GM18519 (cell line): ENCODE measurements at regions not wholly inside any gene's neighbourhood (a gene's known extent, or its start where the extent isn't known, plus 50 kb on each side); places are given as distances from the start of the nearest gene placed in this dataset.
"Not testable (repeated sequence)": the region's sequence is repeated elsewhere in the genome, so short reads cannot be mapped to it uniquely, and the experiment has no call there.

Experiments
- ATAC-seq: cut with Tn5 transposase; IDR thresholded peaks from one replicate; pipeline ENCODE4 v1.9.1; 2021; ENCODE audit warnings: mild to moderate bottlenecking, moderate library complexity; ENCODE audit not compliant: unreplicated experiment, low FRiP score

- ATAC-seq: no peak
Measured at GRCh38 chr2:185372188-185372587, 366.4 kb upstream of the FSIP2 start.

- no peak for ATAC-seq
Measured at GRCh38 chr2:185373229-185373628, 365.4 kb upstream of the FSIP2 start.

GRCh38 chr2:185374878-185375277, 363.7 kb upstream of the FSIP2 start:
- no peak for ATAC-seq

- ATAC-seq: no peak
Measured at GRCh38 chr2:185375731-185376130, 362.9 kb upstream of the FSIP2 start.

- no peak for ATAC-seq
Measured at GRCh38 chr2:185381631-185382030, 357.0 kb upstream of the FSIP2 start.

- no peak for ATAC-seq
Measured at GRCh38 chr2:185384822-185385560, 353.6 kb upstream of the FSIP2 start.

GRCh38 chr2:185388226-185388625, 350.4 kb upstream of the FSIP2 start:
- ATAC-seq: no peak

- no peak for ATAC-seq
Measured at GRCh38 chr2:185391543-185391942, 347.1 kb upstream of the FSIP2 start.

GRCh38 chr2:185393091-185393490, 345.5 kb upstream of the FSIP2 start:
- no peak for ATAC-seq

- ATAC-seq: no peak
Measured at GRCh38 chr2:185402474-185402873, 336.1 kb upstream of the FSIP2 start.

- ATAC-seq: no peak
Measured at GRCh38 chr2:185404578-185404977, 334.0 kb upstream of the FSIP2 start.

GRCh38 chr2:185417111-185417510, 321.5 kb upstream of the FSIP2 start:
- no peak for ATAC-seq

- no peak for ATAC-seq
Measured at GRCh38 chr2:185417688-185418087, 320.9 kb upstream of the FSIP2 start.

GRCh38 chr2:185424958-185425629, 313.5 kb upstream of the FSIP2 start:
- not testable (repeated sequence) for ATAC-seq

GRCh38 chr2:185428000-185428399, 310.6 kb upstream of the FSIP2 start:
- ATAC-seq: no peak

- no peak for ATAC-seq
Measured at GRCh38 chr2:185433824-185434223, 304.8 kb upstream of the FSIP2 start.

GRCh38 chr2:185436787-185437372, 301.7 kb upstream of the FSIP2 start:
- no peak for ATAC-seq

- ATAC-seq: no peak
Measured at GRCh38 chr2:185441486-185442005, 297.1 kb upstream of the FSIP2 start.

GRCh38 chr2:185456517-185456916, 282.1 kb upstream of the FSIP2 start:
- no peak for ATAC-seq

- no peak for ATAC-seq
Measured at GRCh38 chr2:185463481-185463880, 275.1 kb upstream of the FSIP2 start.

- ATAC-seq: no peak
Measured at GRCh38 chr2:185466915-185467314, 271.7 kb upstream of the FSIP2 start.

- ATAC-seq: no peak
Measured at GRCh38 chr2:185471441-185471840, 267.2 kb upstream of the FSIP2 start.
